CD4-positive, alpha-beta T cell (primary cell): ENCODE measurements at regions not wholly inside any gene's neighbourhood (a gene's known extent, or its start where the extent isn't known, plus 50 kb on each side); places are given as distances from the start of the nearest gene placed in this dataset.

ENCODE experiments used
- ATAC-seq: fragments of 200-7000 bp; cut with Tn5 transposase; one replicate; pipeline ENCODE4 v1.10.0; 2022; ENCODE audit warnings: mild to moderate bottlenecking; ENCODE audit not compliant: poor library complexity
- CTCF ChIA-PET: fragments of 350-600 bp; sonication (Branson Sonifier 250); formaldehyde crosslinking; loops from one replicate; lab custom pipeline; 2021; ENCODE audit warnings: antibody characterized with exemption, inconsistent platforms; lab: Charles Lee
- POLR2A ChIA-PET: fragments of 350-600 bp; sonication (Branson Sonifier 250); formaldehyde crosslinking; loops from one replicate; lab custom pipeline; 2021; ENCODE audit warnings: antibody characterized with exemption, inconsistent platforms; lab: Charles Lee
- DNase-seq, 14 experiments: peaks; one replicate each; pipeline ENCODE4 v3.0.0-alpha.2; 2013 to 2020; ENCODE audit warnings: mixed read lengths in 2 of 14
- H3K27ac ChIP-seq, 2 donors: one replicate each; pipeline versions ENCODE4 v1.5.1 to v1.7.0; 2013; ENCODE audit warnings: low read length in 2 of 2, low read depth in 1 of 2, mild to moderate bottlenecking in 1 of 2
- H3K27me3 ChIP-seq, 2 experiments: 1 replicate in 1 of 2; 2 replicates in 1 of 2; pipeline versions ENCODE4 v1.6.1 to v1.7.0; 2013; ENCODE audit warnings: low read length in 2 of 2, control low read depth in 1 of 2, mild to moderate bottlenecking in 1 of 2, moderate library complexity in 1 of 2; ENCODE audit not compliant: insufficient read depth in 2 of 2, control insufficient read depth in 1 of 2
- H3K36me3 ChIP-seq: one replicate; pipeline ENCODE4 v1.6.1; 2013; ENCODE audit warnings: low read length, control low read depth; ENCODE audit not compliant: insufficient read depth
- H3K4me1 ChIP-seq: one replicate; pipeline ENCODE4 v1.6.1; 2013; ENCODE audit warnings: low read length, control low read depth; ENCODE audit not compliant: insufficient read depth
- H3K4me3 ChIP-seq: one replicate; pipeline ENCODE4 v1.5.1; 2013; ENCODE audit warnings: mild to moderate bottlenecking, low read length, moderate library complexity
- H3K9me3 ChIP-seq, 2 experiments: 1 replicate in 1 of 2; 2 replicates in 1 of 2; pipeline versions ENCODE4 v1.6.1 to v1.7.0; 2013; ENCODE audit warnings: low read length in 2 of 2, mild to moderate bottlenecking in 2 of 2, control low read depth in 1 of 2, moderate library complexity in 1 of 2; ENCODE audit not compliant: control insufficient read depth in 1 of 2, insufficient read depth in 1 of 2
- H3K27ac Mint-ChIP-seq: one replicate; pipeline ENCODE4 v1.8.0; 2020; ENCODE audit warnings: mixed read lengths
- H3K27me3 Mint-ChIP-seq: one replicate; pipeline ENCODE4 v1.8.0; 2021; ENCODE audit warnings: mixed read lengths
- H3K36me3 Mint-ChIP-seq: one replicate; pipeline ENCODE4 v1.8.0; 2021; ENCODE audit warnings: low read depth, mixed read lengths
- H3K4me1 Mint-ChIP-seq: one replicate; pipeline ENCODE4 v1.8.0; 2021; ENCODE audit warnings: low read depth, mixed read lengths
- H3K4me3 Mint-ChIP-seq: one replicate; pipeline ENCODE4 v1.8.0; 2020; ENCODE audit warnings: mild to moderate bottlenecking, mixed read lengths
- H3K9me3 Mint-ChIP-seq: one replicate; pipeline ENCODE4 v1.8.0; 2020; ENCODE audit warnings: mixed read lengths
- CTCF ChIP-seq: fragments of 200-600 bp; IDR thresholded peaks from one replicate; pipeline ENCODE4 v1.8.0; 2022; ENCODE audit warnings: antibody characterized with exemption, mild to moderate bottlenecking
- intact Hi-C, 2 experiments: fragments of 100-400 bp; cut with DNase I in 1 of 2; cut with micrococcal nuclease in 1 of 2; formaldehyde crosslinking; loops; one replicate each; pipeline versions ENCODE4 v1.15.1 to v1.9.0; 2023 to 2025; cut with DNase I, micrococcal nuclease

- H3K36me3 ChIP-seq = no peaks in the 10 kb centered on the region
- H3K27ac ChIP-seq = no peak overlapping the region
- intact Hi-C loops = no loop called here
- H3K9me3 ChIP-seq = peaks cover 0 to 4% of the 10 kb centered on the region in 2 experiments
- H3K27ac Mint-ChIP-seq = no peak overlapping the region
- peaks cover 7% of the 10 kb centered on the region for H3K9me3 Mint-ChIP-seq
- no peaks in the 10 kb centered on the region for H3K36me3 Mint-ChIP-seq
- TF ChIP-seq CTCF = no peak
- ATAC-seq (no peak), DNase-seq (no peak)
- ChIA-PET CTCF (no interaction called here), POLR2A (no interaction called here)
- no peaks in the 10 kb centered on the region for H3K27me3 ChIP-seq
- H3K4me1 Mint-ChIP-seq = no peaks in the 10 kb centered on the region
- no peak overlapping the region for H3K4me3 Mint-ChIP-seq
- H3K4me3 ChIP-seq = no peak overlapping the region
- no peaks in the 10 kb centered on the region for H3K27me3 Mint-ChIP-seq
- H3K4me1 ChIP-seq = no peaks in the 10 kb centered on the region
Observed at GRCh38 chr17:71338396-71338795, 782.4 kb upstream of the SOX9 start.

- ChIA-PET POLR2A (no interaction called here), CTCF (no interaction called here)
- Mint-ChIP-seq H3K27me3 (no peaks in the 10 kb centered on the region), H3K4me1 (no peaks in the 10 kb centered on the region), H3K9me3 (peaks cover 7% of the 10 kb centered on the region), H3K36me3 (no peaks in the 10 kb centered on the region), H3K27ac (no peak overlapping the region), H3K4me3 (no peak overlapping the region)
- no peaks in the 10 kb centered on the region for H3K4me1 ChIP-seq
- H3K9me3 ChIP-seq = peaks cover 0 to 4% of the 10 kb centered on the region in 2 experiments
- no peak overlapping the region for H3K4me3 ChIP-seq
- ATAC-seq (no peak), DNase-seq (no peak)
- TF ChIP-seq CTCF = no peak
- H3K27me3 ChIP-seq = no peaks in the 10 kb centered on the region
- H3K27ac ChIP-seq = no peak overlapping the region
- H3K36me3 ChIP-seq = no peaks in the 10 kb centered on the region
- intact Hi-C loops = no loop called here
Observed at GRCh38 chr17:71339206-71339605, 781.6 kb upstream of the SOX9 start.

- intact Hi-C loops = no loop called here
- ATAC-seq = no peak
- no peaks in the 10 kb centered on the region for H3K36me3 Mint-ChIP-seq
- Histone ChIP-seq H3K4me1 (no peaks in the 10 kb centered on the region), H3K9me3 (peaks cover 4 to 5% of the 10 kb centered on the region in 2 experiments), H3K4me3 (no peak overlapping the region), H3K27ac (no peak overlapping the region), H3K27me3 (no peaks in the 10 kb centered on the region), H3K36me3 (no peaks in the 10 kb centered on the region)
- no peaks in the 10 kb centered on the region for H3K4me1 Mint-ChIP-seq
- no peaks in the 10 kb centered on the region for H3K27me3 Mint-ChIP-seq
- CTCF ChIA-PET = no interaction called here
- H3K4me3 Mint-ChIP-seq = no peak overlapping the region
- no peak for DNase-seq
- H3K9me3 Mint-ChIP-seq = peaks cover 6% of the 10 kb centered on the region
- H3K27ac Mint-ChIP-seq = no peak overlapping the region
- POLR2A ChIA-PET = no interaction called here
- TF ChIP-seq CTCF = no peak
Observed at GRCh38 chr17:71342737-71343136, 778.1 kb upstream of the SOX9 start.
